Naive B cell (primary cell): ENCODE measurements at regions not wholly inside any gene's neighbourhood (a gene's known extent, or its start where the extent isn't known, plus 50 kb on each side); places are given as distances from the start of the nearest gene placed in this dataset.

Experiments used
- ATAC-seq, 2 donors: fragments of 150-1000 bp; cut with Tn5 transposase; 2 replicates each; pipeline ENCODE4 v1.10.0; 2021; ENCODE audit warnings: low read depth in 2 of 2, mild to moderate bottlenecking in 2 of 2, moderate library complexity in 2 of 2
- DNase-seq: peaks from one replicate; pipeline ENCODE4 v3.0.0; 2022
- H3K27ac Mint-ChIP-seq, 6 donors: one replicate each; pipeline ENCODE4 v1.8.0; 2020 to 2022; ENCODE audit warnings: mild to moderate bottlenecking in 6 of 6, mixed read lengths in 6 of 6, moderate library complexity in 5 of 6, inconsistent platforms in 2 of 6
- H3K27me3 Mint-ChIP-seq, 3 donors: one replicate each; pipeline ENCODE4 v1.8.0; 2021 to 2022; ENCODE audit warnings: mixed read lengths in 3 of 3, mild to moderate bottlenecking in 1 of 3
- H3K36me3 Mint-ChIP-seq, 2 donors: one replicate each; pipeline ENCODE4 v1.8.0; 2020 to 2022; ENCODE audit warnings: mixed read lengths in 2 of 2, inconsistent platforms in 1 of 2, mild to moderate bottlenecking in 1 of 2
- H3K4me1 Mint-ChIP-seq, 3 donors: one replicate each; pipeline ENCODE4 v1.8.0; 2020 to 2022; ENCODE audit warnings: mixed read lengths in 3 of 3, inconsistent platforms in 1 of 3, mild to moderate bottlenecking in 1 of 3, moderate library complexity in 1 of 3
- H3K4me3 Mint-ChIP-seq, 8 donors: one replicate each; pipeline ENCODE4 v1.8.0; 2020 to 2022; ENCODE audit warnings: mild to moderate bottlenecking in 8 of 8, mixed read lengths in 8 of 8, moderate library complexity in 8 of 8, inconsistent platforms in 2 of 8
- H3K9me3 Mint-ChIP-seq, 7 donors: one replicate each; pipeline ENCODE4 v1.8.0; 2020 to 2022; ENCODE audit warnings: mixed read lengths in 7 of 7, mild to moderate bottlenecking in 5 of 7, inconsistent platforms in 2 of 7, moderate library complexity in 1 of 7

DNA sequence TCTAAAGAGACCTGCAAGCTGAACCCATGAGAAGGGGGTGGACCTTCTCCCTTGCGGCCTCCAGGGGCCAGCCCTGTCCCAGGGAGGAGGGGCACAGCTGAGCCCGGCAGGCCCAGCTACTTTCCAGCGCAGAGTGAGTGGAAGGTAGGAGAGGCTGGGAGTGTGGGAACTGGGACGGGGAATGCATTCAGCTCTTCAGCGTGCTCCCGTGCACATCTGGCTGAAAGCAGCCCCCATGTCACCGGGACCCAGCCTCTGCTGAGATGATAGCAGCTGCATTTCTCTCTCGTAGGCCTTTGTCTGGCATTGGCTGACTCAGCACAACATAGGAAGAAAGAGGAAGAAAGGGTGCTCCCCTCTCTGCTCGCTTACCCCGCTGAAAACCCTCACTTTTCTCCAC lies 951.5 kb downstream of the TBC1D22A start:
- Mint-ChIP-seq H3K36me3 (peaks cover 0 to 8% of the 10 kb centered on the region in 2 donors), H3K4me3 (no peak overlapping the region), H3K27me3 (peaks cover 30 to 49% (median 39%) of the 10 kb centered on the region in 3 donors), H3K4me1 (peaks cover 0 to 9% (median 5%) of the 10 kb centered on the region in 3 donors), H3K9me3 (peaks cover 0 to 9% (median 0%) of the 10 kb centered on the region in 7 donors), H3K27ac (no peak overlapping the region)
- DNase-seq = no peak
- no peak for ATAC-seq

- Mint-ChIP-seq H3K36me3 (no peaks in the 10 kb centered on the region), H3K27me3 (peaks cover 38 to 47% (median 40%) of the 10 kb centered on the region in 3 donors), H3K4me3 (no peak overlapping the region), H3K9me3 (no peaks in the 10 kb centered on the region), H3K27ac (no peak overlapping the region), H3K4me1 (no peaks in the 10 kb centered on the region)
- DNase-seq (no peak), ATAC-seq (no peak)
These were observed 947.7 kb downstream of the TBC1D22A start for GRCh38 chr22:47710135-47710534.

DNA sequence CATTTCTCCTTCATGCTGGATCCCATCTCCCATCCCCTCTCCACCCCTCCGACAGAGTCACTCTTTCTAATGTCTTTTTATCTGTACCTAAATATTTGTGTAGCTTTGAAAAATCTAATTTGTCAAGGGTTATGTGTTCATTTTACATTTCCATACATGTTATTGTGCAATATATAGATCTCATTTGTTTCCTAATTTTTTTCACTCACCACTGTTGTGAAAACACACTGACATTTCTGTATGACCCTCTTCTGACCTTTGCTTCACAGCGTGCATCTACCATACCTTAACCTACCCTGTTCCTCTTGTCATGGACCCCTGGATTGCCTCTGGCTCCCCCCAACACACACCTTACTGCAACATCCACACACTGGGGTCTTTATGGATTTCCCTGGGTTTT lies 942.9 kb downstream of the TBC1D22A start:
- ATAC-seq = no peak
- Mint-ChIP-seq H3K27ac (peak overlapping the region in 2 of 6 donors; percentile 1 to 3), H3K36me3 (no peaks in the 10 kb centered on the region), H3K4me3 (no peak overlapping the region), H3K4me1 (no peaks in the 10 kb centered on the region), H3K9me3 (no peaks in the 10 kb centered on the region), H3K27me3 (peaks cover 26 to 41% (median 38%) of the 10 kb centered on the region in 3 donors)
- no peak for DNase-seq

- H3K4me3 Mint-ChIP-seq = no peak overlapping the region
These were observed 936.5 kb downstream of the TBC1D22A start for GRCh38 chr22:47698906-47699305.

GRCh38 chr22:47697861-47698260 lies 935.4 kb downstream of the TBC1D22A start:
- Mint-ChIP-seq H3K4me1 (peaks cover 0 to 6% (median 6%) of the 10 kb centered on the region in 3 donors), H3K4me3 (no peak overlapping the region), H3K9me3 (no peaks in the 10 kb centered on the region), H3K27me3 (peaks cover 0 to 8% (median 4%) of the 10 kb centered on the region in 3 donors), H3K36me3 (no peaks in the 10 kb centered on the region), H3K27ac (peak overlapping the region in 1 of 6 donors; percentile 3)
- no peak for DNase-seq
- ATAC-seq = no peak

More at GRCh38 chr22:47698906-47699305, 936.5 kb downstream of the TBC1D22A start:
- Mint-ChIP-seq H3K4me1 (peaks cover 0 to 6% (median 6%) of the 10 kb centered on the region in 3 donors), H3K27ac (no peak overlapping the region), H3K9me3 (no peaks in the 10 kb centered on the region), H3K27me3 (peaks cover 0 to 8% (median 4%) of the 10 kb centered on the region in 3 donors), H3K36me3 (no peaks in the 10 kb centered on the region)
- DNase-seq (no peak), ATAC-seq (no peak)

DNA sequence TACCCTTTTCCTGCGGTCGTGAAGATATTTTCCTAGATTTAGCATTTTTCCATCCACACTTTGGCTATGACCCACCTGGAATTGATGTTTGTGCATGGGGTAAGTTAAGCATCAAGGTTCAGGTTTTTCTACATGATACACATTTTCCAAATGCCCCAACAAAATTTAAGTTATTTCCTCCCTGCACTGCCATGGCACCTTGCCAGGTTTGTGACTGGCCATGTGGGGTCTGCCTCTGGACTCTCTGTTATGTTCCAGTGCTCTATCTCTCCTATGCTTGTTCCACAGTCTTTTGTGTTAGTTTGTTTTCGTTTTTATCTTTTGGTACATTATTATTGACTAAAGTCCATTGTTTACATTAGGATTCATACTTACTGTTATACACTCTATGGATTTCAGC lies 934.3 kb downstream of the TBC1D22A start:
- ATAC-seq = no peak
- Mint-ChIP-seq H3K27ac (peak overlapping the region in 1 of 6 donors; percentile 32), H3K27me3 (peaks cover 0 to 4% (median under 1%) of the 10 kb centered on the region in 3 donors), H3K36me3 (no peaks in the 10 kb centered on the region), H3K9me3 (no peaks in the 10 kb centered on the region), H3K4me1 (peaks cover 0 to 6% (median 6%) of the 10 kb centered on the region in 3 donors), H3K4me3 (no peak overlapping the region)
- no peak for DNase-seq

DNA sequence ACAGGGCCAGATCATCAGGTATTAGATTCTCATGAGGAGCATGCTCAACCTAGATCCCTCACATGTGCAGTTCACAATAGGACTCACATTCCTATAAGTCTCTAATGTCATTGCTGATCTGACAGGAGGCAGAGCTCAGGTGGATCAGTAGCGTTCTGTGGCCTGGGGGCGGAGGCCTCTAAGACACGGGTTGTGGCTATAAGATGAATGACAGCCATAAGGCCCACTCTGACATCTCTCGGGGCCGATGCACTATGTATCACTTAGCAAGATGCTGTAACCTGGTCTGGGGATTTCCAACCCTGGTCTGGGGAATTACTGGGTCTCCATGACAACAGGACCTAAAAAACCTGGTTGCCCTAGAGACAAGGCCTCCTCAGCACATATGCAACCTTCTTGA lies 932.7 kb downstream of the TBC1D22A start:
- Mint-ChIP-seq H3K27me3 (no peaks in the 10 kb centered on the region), H3K9me3 (no peaks in the 10 kb centered on the region), H3K36me3 (no peaks in the 10 kb centered on the region), H3K4me3 (no peak overlapping the region), H3K27ac (peak overlapping the region in 2 of 6 donors; percentile 27 to 42), H3K4me1 (peaks cover 0 to 6% (median 6%) of the 10 kb centered on the region in 3 donors)
- ATAC-seq (peak in 1 of 2 donors; percentile 43), DNase-seq (no peak)

DNA sequence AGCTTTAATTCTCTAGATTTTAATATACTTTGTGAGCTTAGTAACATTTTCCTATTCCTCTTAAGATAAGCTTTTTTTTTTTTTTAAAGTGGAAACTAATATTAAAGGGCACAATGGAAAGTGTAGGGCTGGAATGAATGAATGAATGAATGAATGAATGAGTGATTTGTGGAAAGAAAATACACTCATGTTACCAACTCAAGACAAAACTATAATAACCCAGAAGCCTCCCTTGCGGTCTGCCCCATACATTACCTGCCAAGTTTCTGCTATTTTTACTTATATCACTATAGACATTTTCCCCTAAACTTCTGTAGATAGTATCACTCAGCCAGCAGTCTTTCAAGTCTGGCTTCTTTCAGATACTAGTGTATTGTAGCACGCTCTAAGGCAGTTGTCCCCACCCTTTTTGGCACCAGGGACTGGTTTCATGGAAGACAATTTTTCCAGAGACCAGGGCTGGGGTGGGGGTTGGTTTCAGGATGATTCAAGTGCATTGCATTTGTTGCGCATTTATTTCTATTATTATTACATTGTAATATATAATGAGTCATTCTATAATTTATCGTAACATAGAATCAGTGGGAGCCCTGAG lies 932.2 kb downstream of the TBC1D22A start:
- H3K4me3 Mint-ChIP-seq = no peak overlapping the region
- DNase-seq (no peak), ATAC-seq (no peak)
- peaks cover 0 to 6% (median 6%) of the 10 kb centered on the region in 3 donors for H3K4me1 Mint-ChIP-seq
- peaks cover 0 to 4% (median 0%) of the 10 kb centered on the region in 3 donors for H3K27me3 Mint-ChIP-seq
- no peaks in the 10 kb centered on the region for H3K9me3 Mint-ChIP-seq
- H3K36me3 Mint-ChIP-seq = no peaks in the 10 kb centered on the region
- H3K27ac Mint-ChIP-seq = peak overlapping the region in 1 of 6 donors; percentile 27

- DNase-seq (no peak), ATAC-seq (no peak)
- Mint-ChIP-seq H3K9me3 (peaks cover 0 to 3% (median 0%) of the 10 kb centered on the region in 7 donors), H3K4me3 (no peak overlapping the region), H3K4me1 (peaks cover 0 to 6% (median 6%) of the 10 kb centered on the region in 3 donors), H3K27ac (no peak overlapping the region), H3K36me3 (no peaks in the 10 kb centered on the region), H3K27me3 (peaks cover 0 to 4% (median 0%) of the 10 kb centered on the region in 3 donors)
These were observed 931.2 kb downstream of the TBC1D22A start for GRCh38 chr22:47693606-47694005.

DNA sequence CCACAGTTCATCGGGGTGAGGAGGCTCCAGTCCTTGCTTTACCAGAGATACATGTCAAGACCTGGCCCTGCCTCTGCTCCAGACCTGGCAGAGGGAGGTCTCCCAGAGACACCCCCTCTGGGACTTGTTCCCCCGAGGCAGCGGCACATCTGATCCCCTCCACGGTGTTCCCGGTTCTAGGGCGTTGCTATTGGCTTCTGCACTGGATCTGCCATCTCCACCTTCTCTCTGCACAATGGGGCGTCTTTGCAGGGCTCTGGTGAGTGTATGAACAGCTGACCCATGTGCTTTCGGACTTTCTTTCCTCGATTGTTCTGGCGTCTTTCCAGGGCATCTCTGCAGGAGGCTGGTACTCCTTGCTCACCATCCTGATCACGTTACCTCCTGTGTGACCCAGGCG lies 930.4 kb downstream of the TBC1D22A start:
- Mint-ChIP-seq H3K27ac (no peak overlapping the region), H3K36me3 (no peaks in the 10 kb centered on the region), H3K4me3 (no peak overlapping the region), H3K9me3 (peaks cover 0 to 5% (median 0%) of the 10 kb centered on the region in 7 donors), H3K27me3 (peaks cover 0 to 4% (median 0%) of the 10 kb centered on the region in 3 donors), H3K4me1 (peaks cover 0 to 6% (median 6%) of the 10 kb centered on the region in 3 donors)
- DNase-seq (no peak), ATAC-seq (no peak)

GRCh38 chr22:47691152-47691895 lies 928.9 kb downstream of the TBC1D22A start:
- ATAC-seq (no peak), DNase-seq (no peak)
- H3K36me3 Mint-ChIP-seq = no peaks in the 10 kb centered on the region
- H3K27me3 Mint-ChIP-seq = peaks cover 0 to 10% (median 8%) of the 10 kb centered on the region in 3 donors
- H3K9me3 Mint-ChIP-seq = peaks cover 0 to 13% (median 0%) of the 10 kb centered on the region in 7 donors
- peak overlapping the region in 1 of 8 donors; percentile 18 for H3K4me3 Mint-ChIP-seq
- peaks cover 0 to 6% (median 6%) of the 10 kb centered on the region in 3 donors for H3K4me1 Mint-ChIP-seq
- no peak overlapping the region for H3K27ac Mint-ChIP-seq

DNA sequence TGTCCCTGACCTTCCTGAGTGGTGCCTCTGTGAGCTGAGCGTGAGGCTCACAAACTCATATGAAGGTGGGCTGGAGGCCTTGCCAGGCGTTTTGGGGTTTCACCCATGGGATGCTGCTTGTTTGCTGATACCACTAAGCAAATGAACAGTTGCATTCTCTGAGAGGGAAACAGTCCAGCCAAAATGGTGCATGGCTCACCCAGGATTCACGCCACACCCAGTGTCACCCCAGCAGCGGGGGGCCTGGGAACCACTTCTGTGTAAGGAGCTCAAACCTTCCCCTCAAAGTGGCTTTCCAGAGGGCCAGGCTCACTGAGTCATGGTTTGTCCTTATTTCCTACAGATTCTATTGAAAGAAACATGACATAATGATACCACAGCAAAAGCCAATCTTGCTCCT lies 928.1 kb downstream of the TBC1D22A start:
- Mint-ChIP-seq H3K4me1 (peaks cover 0 to 6% (median 6%) of the 10 kb centered on the region in 3 donors), H3K27ac (no peak overlapping the region), H3K36me3 (no peaks in the 10 kb centered on the region), H3K27me3 (peaks cover 0 to 12% (median 10%) of the 10 kb centered on the region in 3 donors), H3K4me3 (no peak overlapping the region), H3K9me3 (peaks cover 0 to 13% (median under 1%) of the 10 kb centered on the region in 7 donors)
- ATAC-seq (no peak), DNase-seq (no peak)

GRCh38 chr22:47690166-47690565 lies 927.7 kb downstream of the TBC1D22A start:
- Mint-ChIP-seq H3K9me3 (peaks cover 0 to 13% (median 3%) of the 10 kb centered on the region in 7 donors), H3K36me3 (no peaks in the 10 kb centered on the region), H3K27me3 (peaks cover under 1 to 14% (median 10%) of the 10 kb centered on the region in 3 donors)

GRCh38 chr22:47687776-47688175 lies 925.3 kb downstream of the TBC1D22A start:
- Mint-ChIP-seq H3K27me3 (peaks cover 5 to 16% (median 14%) of the 10 kb centered on the region in 3 donors), H3K4me3 (no peak overlapping the region), H3K27ac (no peak overlapping the region), H3K9me3 (peaks cover 6 to 25% (median 15%) of the 10 kb centered on the region in 7 donors), H3K36me3 (peaks cover 0 to 14% of the 10 kb centered on the region in 2 donors), H3K4me1 (no peaks in the 10 kb centered on the region)
- ATAC-seq = no peak
- no peak for DNase-seq

More at GRCh38 chr22:47690166-47690565, 927.7 kb downstream of the TBC1D22A start:
- H3K4me3 Mint-ChIP-seq = no peak overlapping the region
- no peak overlapping the region for H3K27ac Mint-ChIP-seq
- peaks cover 0 to 1% (median 1%) of the 10 kb centered on the region in 3 donors for H3K4me1 Mint-ChIP-seq
- no peak for DNase-seq
- ATAC-seq = no peak
